ENCODE measurements at regions not wholly inside any gene's neighbourhood (a gene's known extent, or its start where the extent isn't known, plus 50 kb on each side); places are given as distances from the start of the nearest gene placed in this dataset.

GRCh38 chr21:24403221-24403620, 1204.1 kb downstream of the MRPL39 start:
- DNase-seq (ENCODE audit: low read depth): no peak

DNA sequence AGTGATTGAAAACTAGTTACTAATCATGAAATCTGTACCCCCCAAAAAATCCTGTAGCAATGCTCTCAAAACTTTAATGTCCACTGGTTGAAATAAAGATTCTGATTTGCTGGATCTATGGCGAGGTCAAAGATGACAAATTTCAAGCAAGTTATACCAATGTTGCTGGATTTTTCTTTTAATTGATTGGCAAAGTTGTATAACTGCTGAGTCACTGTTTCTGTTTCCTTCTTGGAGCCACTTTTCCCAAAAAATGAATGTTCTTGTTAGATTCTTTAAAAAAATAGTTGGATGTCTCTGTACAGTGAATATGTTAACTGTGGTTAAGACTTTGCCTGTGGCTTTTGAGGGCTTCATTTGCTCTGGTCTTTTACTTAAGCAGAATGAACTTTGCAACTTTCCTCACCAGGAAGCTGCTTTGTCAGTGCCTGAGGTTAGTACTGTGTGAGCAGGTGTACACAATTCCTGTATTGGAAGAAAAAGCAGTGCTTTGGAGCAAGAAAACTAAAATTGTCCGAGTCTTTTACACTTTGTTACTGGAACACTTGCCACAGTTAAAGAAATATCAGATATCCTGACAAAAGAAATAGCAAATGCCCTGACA, 1211.9 kb downstream of the MRPL39 start:
- peak; percentile 7 for DNase-seq (ENCODE audit: low read depth)

DNA sequence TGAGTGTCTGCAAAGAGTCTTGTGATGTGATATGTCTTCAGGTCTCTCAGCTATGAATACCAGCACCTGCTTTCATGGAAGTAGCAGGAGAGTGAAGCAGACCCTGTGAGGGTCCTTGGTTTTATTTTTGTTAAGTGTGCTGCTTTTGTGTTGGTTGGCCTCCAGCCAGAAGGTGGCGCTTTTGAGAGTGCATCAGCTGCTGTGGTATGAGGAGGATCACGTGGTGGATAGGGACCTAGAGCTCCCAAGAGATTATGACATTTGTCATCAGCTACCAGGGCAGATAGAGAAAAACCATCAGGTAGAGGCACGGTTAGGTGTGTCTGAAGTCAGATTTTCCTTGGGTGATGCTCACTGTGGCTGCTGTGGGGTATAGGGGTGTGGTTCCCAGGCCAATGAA, 1232.1 kb downstream of the MRPL39 start:
- DNase-seq (ENCODE audit: low read depth): peak; percentile 36

DNA sequence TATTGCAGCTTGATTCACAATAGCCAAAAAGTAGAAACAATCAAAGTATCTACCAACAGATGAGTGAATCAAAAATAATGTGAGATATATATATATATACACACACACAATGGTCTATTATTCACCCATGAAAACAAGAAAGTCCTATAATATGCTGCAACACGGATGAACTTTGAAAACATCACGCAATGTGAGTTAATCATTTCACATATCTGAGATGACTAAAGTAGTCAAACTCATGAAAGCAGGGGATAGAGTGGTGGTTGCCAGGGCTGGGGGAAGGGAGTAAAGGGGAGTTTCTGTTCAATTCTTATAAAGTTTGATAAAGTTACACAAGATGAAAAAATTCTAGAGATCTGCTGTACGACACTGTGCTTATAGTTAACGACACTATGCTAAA, 1234.8 kb downstream of the MRPL39 start:
- DNase-seq (ENCODE audit: low read depth): no peak

DNA sequence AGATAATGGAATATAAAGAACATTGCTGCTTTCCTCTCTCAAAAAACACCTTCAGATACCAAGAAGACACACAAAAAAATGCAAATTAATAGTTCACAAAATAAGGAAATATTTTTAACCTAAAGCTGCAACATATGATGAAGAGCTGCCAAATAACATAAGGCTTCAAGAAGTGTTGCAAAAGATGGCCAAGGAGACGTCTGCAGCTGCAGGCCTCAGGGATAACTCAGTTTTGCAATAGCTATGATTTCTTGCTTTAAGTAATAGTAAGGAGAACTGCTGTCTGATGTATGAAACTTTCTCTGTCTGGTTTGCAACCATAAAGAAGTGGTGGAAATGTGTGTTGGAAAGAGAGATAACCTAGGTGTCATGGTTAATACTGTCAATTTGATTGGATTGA, 1237.5 kb downstream of the MRPL39 start:
- DNase-seq (ENCODE audit: low read depth): no peak

- DNase-seq (ENCODE audit: low read depth): no peak
Measured at GRCh38 chr21:24369278-24369677, 1238.0 kb downstream of the MRPL39 start.

DNA sequence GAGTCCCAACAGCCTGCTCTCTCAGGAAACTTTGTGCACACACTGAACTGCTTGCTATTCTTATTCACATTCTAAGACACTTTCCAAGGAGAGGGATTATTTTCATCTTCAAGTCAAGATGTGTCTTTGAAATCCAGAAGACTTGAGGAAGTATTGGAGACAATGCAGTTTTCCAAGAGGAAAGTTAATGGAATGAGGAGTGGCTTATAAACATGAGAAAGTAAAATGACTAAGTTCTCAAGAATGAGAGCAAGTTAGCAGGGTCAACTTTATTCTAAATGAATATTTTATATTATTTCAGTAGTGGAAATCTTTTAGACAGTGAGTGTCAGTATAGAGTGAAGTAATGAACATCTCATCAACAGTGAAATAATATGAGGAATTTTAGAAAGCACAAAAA, 1239.3 kb downstream of the MRPL39 start:
- DNase-seq (ENCODE audit: low read depth): peak; percentile 16

DNA sequence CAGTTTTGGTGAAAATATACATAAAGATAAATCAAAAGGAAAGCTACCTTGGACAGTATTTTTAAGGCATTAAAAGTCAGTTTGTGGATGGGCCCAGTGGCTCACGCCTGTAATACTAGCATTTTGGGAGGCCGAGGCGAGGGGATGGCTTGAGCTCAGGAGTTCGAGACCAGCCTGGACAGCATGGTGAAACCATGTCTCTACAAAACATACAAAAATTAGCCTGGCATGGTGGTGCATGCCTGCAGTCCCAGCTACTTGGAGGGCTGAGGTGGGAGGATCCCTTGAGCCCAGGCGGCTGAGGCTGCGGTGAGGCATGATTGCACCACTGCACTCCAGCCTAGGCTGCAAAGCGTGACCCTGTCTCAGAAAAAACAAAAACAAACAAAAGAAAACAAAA, 1253.8 kb downstream of the MRPL39 start:
- DNase-seq (ENCODE audit: low read depth): no peak

GRCh38 chr21:24339406-24339805, 1267.9 kb downstream of the MRPL39 start:
- DNase-seq (ENCODE audit: low read depth): no peak

DNA sequence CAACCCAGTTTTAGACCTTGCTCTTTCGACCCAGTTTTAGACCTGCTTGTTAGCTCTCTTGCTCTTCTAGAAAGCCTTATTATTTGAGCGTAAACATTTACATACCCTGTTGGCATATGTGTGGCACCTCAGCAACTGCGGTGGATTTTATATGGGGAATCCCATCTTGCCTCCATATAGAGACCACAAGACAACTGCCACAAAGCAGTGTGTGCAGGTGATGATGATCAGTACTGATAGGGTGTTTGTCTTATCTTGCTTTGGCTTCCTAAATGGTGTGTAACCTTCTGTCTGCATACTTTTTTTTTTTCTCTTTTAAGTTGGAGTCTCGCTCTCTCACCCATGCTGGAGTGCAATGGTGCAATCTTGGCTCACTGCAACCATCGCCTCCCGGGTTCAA, 1270.8 kb downstream of the MRPL39 start:
- no peak for DNase-seq (ENCODE audit: low read depth)

- DNase-seq (ENCODE audit: low read depth): no peak
Measured at GRCh38 chr21:24323536-24323935, 1283.7 kb downstream of the MRPL39 start.

- DNase-seq (ENCODE audit: low read depth): no peak
Measured at GRCh38 chr21:24316277-24316922, 1290.9 kb downstream of the MRPL39 start.

- no peak for DNase-seq (ENCODE audit: low read depth)
Measured at GRCh38 chr21:24310788-24311187, 1296.5 kb downstream of the MRPL39 start.

DNA sequence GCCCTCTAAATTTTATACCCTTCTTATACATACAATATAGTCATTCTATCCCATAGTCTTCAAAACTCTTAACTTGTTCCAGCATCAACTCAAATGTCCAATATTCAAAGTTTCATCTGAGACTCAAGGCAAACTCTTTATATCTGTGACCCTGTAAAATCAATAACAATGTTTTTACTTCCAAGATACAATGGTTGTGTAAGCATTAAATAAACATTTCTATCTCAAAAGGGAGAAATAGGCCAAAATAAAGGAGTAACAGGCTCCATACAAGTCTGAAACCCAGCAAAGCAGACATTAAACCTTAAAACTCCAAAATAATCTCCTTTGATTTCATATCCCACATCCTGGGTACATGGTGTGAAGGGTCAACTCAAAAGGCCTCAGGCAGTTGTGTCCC, 1299.1 kb downstream of the MRPL39 start:
- no peak for DNase-seq (ENCODE audit: low read depth)

DNA sequence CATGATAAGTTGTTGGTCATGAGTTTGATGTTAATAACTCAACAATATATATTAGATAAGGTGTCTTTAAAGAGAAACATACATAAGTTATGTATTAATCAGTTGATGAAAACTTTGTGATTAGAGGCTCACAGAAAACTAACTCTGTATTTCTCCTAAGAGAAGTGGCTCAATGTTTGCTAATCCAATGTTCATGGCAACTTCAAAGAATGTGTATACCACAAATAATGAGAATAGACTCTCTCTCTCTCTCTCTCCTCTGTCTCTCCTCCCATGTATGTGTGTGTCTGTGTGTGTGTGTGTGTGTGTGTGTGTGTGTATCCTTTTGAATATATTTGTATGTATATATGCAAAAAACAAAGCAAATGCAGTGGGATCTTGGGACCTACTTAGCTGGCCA, 1304.9 kb downstream of the MRPL39 start:
- no peak for DNase-seq (ENCODE audit: low read depth)

DNA sequence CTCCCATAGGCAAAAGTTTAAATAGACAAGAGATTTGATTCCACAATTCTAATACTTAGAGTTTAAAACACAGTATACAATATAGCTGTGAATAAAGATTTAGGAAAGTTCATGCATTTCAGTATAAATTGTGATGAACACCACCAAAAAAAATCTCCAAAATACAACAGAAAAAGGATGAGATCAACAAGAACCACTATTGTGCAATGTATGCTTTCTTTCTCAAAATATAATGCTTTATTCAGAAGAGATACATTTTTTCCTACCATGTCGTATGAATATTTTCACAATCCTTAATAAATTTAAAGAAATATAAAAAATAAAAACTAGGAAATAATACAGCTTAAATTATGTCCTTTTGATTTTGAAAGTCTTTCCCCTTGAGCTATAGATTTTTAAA, 1309.2 kb downstream of the MRPL39 start:
- DNase-seq (ENCODE audit: low read depth): no peak

DNA sequence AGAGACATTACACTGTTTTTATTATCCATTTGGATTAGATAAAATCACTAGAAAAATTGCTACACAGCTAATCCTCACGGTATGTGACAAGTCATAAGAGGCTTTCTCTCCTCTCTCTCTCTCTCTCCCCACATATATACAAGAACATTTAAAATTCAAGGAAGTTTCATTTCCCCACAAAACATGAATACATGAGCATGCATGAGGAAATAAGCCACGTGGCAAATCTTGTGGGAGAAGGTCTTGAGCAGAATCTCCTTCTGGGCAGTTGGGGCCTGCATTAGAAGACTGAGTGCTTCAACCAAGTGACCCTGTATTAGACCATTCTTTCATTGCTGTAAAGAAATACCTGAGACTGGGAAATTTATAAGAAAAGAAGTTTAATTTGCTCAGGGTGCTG, 1313.1 kb downstream of the MRPL39 start:
- DNase-seq (ENCODE audit: low read depth): no peak

- DNase-seq (ENCODE audit: low read depth): peak; percentile 15
Measured at GRCh38 chr21:24290151-24290833, 1317.0 kb downstream of the MRPL39 start.

DNA sequence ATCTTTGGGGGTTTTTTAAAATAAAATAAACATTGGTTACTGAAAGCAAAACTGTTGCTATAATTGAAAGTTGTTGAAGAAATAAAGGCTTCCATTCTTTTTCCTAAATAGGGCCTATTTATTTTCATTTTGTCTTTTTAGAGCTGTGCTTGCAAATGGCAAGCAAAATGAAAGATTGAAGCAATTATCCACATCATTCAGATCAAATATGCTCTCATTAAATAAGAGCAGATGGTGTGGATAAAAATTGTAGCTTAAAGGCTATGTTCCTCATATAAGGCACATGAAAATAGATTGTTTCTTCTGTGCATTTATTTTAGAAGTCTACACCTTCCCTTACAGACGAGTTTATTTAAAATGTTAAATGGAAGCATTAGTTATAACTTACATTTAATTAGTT, 1317.7 kb downstream of the MRPL39 start:
- DNase-seq (ENCODE audit: low read depth): no peak

GRCh38 chr21:24280596-24280995, 1326.7 kb downstream of the MRPL39 start:
- peak; percentile 21 for DNase-seq (ENCODE audit: low read depth)

- no peak for DNase-seq (ENCODE audit: low read depth)
Measured at GRCh38 chr21:24278711-24279110, 1328.6 kb downstream of the MRPL39 start.

GRCh38 chr21:24276204-24276603, 1331.1 kb downstream of the MRPL39 start:
- DNase-seq (ENCODE audit: low read depth): no peak

- DNase-seq (ENCODE audit: low read depth): no peak
Measured at GRCh38 chr21:24275616-24276015, 1331.7 kb downstream of the MRPL39 start.
